H9 (cell line): ENCODE measurements at regions not wholly inside any gene's neighbourhood (a gene's known extent, or its start where the extent isn't known, plus 50 kb on each side); places are given as distances from the start of the nearest gene placed in this dataset.

Experiments
- DNase-seq: peaks from one replicate; pipeline ENCODE4 v3.0.0-alpha.2; 2017
- H2AFZ ChIP-seq: one replicate; pipeline ENCODE4 v1.6.1; 2013; ENCODE audit warnings: mild to moderate bottlenecking, low read length, control low read depth, moderate library complexity
- H2AK5ac ChIP-seq: 2 replicates; pipeline ENCODE4 v1.6.1; 2013; ENCODE audit warnings: low read length, control low read depth, mixed read lengths; ENCODE audit not compliant: insufficient read length
- H2BK120ac ChIP-seq: one replicate; pipeline ENCODE4 v1.6.1; 2013; ENCODE audit warnings: low read depth, mild to moderate bottlenecking, low read length, control low read depth, inconsistent platforms; ENCODE audit not compliant: poor library complexity, severe bottlenecking
- H2BK12ac ChIP-seq: 2 replicates; pipeline ENCODE4 v1.6.1; 2013; ENCODE audit warnings: low read length, control low read depth, mixed read lengths, low read depth; ENCODE audit not compliant: insufficient read length
- H2BK15ac ChIP-seq: 2 replicates; pipeline ENCODE4 v1.6.1; 2013; ENCODE audit warnings: low read depth, low read length, control low read depth
- H2BK20ac ChIP-seq: one replicate; pipeline ENCODE4 v1.6.1; 2013; ENCODE audit warnings: low read depth, mild to moderate bottlenecking, low read length, control low read depth, inconsistent platforms; ENCODE audit not compliant: poor library complexity, severe bottlenecking
- H2BK5ac ChIP-seq: 2 replicates; pipeline ENCODE4 v1.6.1; 2013; ENCODE audit warnings: low read length, control low read depth, mixed read lengths; ENCODE audit not compliant: insufficient read length
- H3K14ac ChIP-seq: 2 replicates; pipeline ENCODE4 v1.6.1; 2013; ENCODE audit warnings: low read length, control low read depth; ENCODE audit not compliant: insufficient read depth
- H3K18ac ChIP-seq: 2 replicates; pipeline ENCODE4 v1.6.1; 2013; ENCODE audit warnings: low read depth, mild to moderate bottlenecking, mixed read lengths, low read length, control low read depth; ENCODE audit not compliant: insufficient read length
- H3K23ac ChIP-seq: 2 replicates; pipeline ENCODE4 v1.6.1; 2013; ENCODE audit warnings: low read length, control low read depth, mixed read lengths, low read depth; ENCODE audit not compliant: insufficient read length
- H3K23me2 ChIP-seq: 2 replicates; pipeline ENCODE4 v1.6.1; 2013; ENCODE audit warnings: low read depth, mild to moderate bottlenecking, mixed read lengths, low read length, control low read depth; ENCODE audit not compliant: insufficient read length, poor library complexity, severe bottlenecking
- H3K27ac ChIP-seq: 2 replicates; pipeline ENCODE4 v1.5.1; 2013; ENCODE audit warnings: low read length, control low read depth, mixed read lengths, low read depth; ENCODE audit not compliant: insufficient read length
- H3K27me3 ChIP-seq: 2 replicates; pipeline ENCODE4 v1.6.1; 2013; ENCODE audit warnings: low read length, control low read depth, inconsistent platforms; ENCODE audit not compliant: insufficient read depth
- H3K4ac ChIP-seq: 2 replicates; pipeline ENCODE4 v1.6.1; 2013; ENCODE audit warnings: low read depth, mild to moderate bottlenecking, control low read depth, inconsistent platforms, low read length, moderate library complexity
- H3K4me1 ChIP-seq: 2 replicates; pipeline ENCODE4 v1.6.1; 2013; ENCODE audit warnings: low read length, control low read depth, inconsistent platforms; ENCODE audit not compliant: insufficient read depth
- H3K4me2 ChIP-seq: 2 replicates; pipeline ENCODE4 v1.6.1; 2013; ENCODE audit warnings: low read length, control low read depth, mixed read lengths; ENCODE audit not compliant: insufficient read length, insufficient read depth
- H3K56ac ChIP-seq: 2 replicates; pipeline ENCODE4 v1.6.1; 2013; ENCODE audit warnings: low read depth, mild to moderate bottlenecking, mixed read lengths, low read length, control low read depth; ENCODE audit not compliant: insufficient read length
- H3K79me1 ChIP-seq: 2 replicates; pipeline ENCODE4 v1.6.1; 2013; ENCODE audit warnings: low read depth, mild to moderate bottlenecking, moderate library complexity, low read length, control low read depth, inconsistent platforms; ENCODE audit not compliant: insufficient read depth, poor library complexity, severe bottlenecking
- H3K79me2 ChIP-seq: 2 replicates; pipeline ENCODE4 v1.6.1; 2013; ENCODE audit warnings: low read length, control low read depth, inconsistent platforms; ENCODE audit not compliant: insufficient read depth
- H3K9ac ChIP-seq: 2 replicates; pipeline ENCODE4 v1.6.1; 2013; ENCODE audit warnings: low read length, control low read depth, mixed read lengths; ENCODE audit not compliant: insufficient read length; ENCODE audit errors: extremely low read depth
- H3K9me3 ChIP-seq: one replicate; pipeline ENCODE4 v1.6.1; 2013; ENCODE audit warnings: low read depth, low read length, inconsistent platforms; ENCODE audit not compliant: control insufficient read depth
- H3T11ph ChIP-seq: one replicate; pipeline ENCODE4 v1.6.1; 2013; ENCODE audit warnings: mild to moderate bottlenecking, low read length, control low read depth, inconsistent platforms
- H4K20me1 ChIP-seq: one replicate; pipeline ENCODE4 v1.6.1; 2013; ENCODE audit not compliant: control insufficient read depth, insufficient read length, insufficient read depth
- H4K5ac ChIP-seq: 2 replicates; pipeline ENCODE4 v1.6.1; 2013; ENCODE audit warnings: low read depth, mild to moderate bottlenecking, mixed read lengths, low read length, control low read depth; ENCODE audit not compliant: insufficient read length
- H4K8ac ChIP-seq: replicated peaks from 2 replicates; pipeline ENCODE4 v1.6.1; 2013; ENCODE audit warnings: low read length, control low read depth, mixed read lengths, low read depth; ENCODE audit not compliant: insufficient read length
- H4K91ac ChIP-seq: 2 replicates; pipeline ENCODE4 v1.6.1; 2013; ENCODE audit warnings: low read depth, mild to moderate bottlenecking, moderate library complexity, mixed read lengths, low read length, control low read depth; ENCODE audit not compliant: insufficient read length
- H3K27ac Mint-ChIP-seq, 3 experiments: 2 replicates in 2 of 3; 3 replicates in 1 of 3; pipeline ENCODE4 v1.8.0; 2020 to 2021; ENCODE audit warnings: mixed read lengths in 3 of 3, mild to moderate bottlenecking in 1 of 3, moderate library complexity in 1 of 3
- H3K27me3 Mint-ChIP-seq: 2 replicates; pipeline ENCODE4 v1.8.0; 2021; ENCODE audit warnings: low read depth, mild to moderate bottlenecking, moderate library complexity, mixed read lengths
- H3K36me3 Mint-ChIP-seq, 3 experiments: 2 replicates in 2 of 3; 3 replicates in 1 of 3; pipeline ENCODE4 v1.8.0; 2020 to 2021; ENCODE audit warnings: low read depth in 3 of 3, mixed read lengths in 3 of 3; ENCODE audit not compliant: insufficient read depth in 1 of 3
- H3K4me1 Mint-ChIP-seq, 2 experiments: 2 replicates each; pipeline ENCODE4 v1.8.0; 2020; ENCODE audit warnings: mixed read lengths in 2 of 2
- H3K4me3 Mint-ChIP-seq, 2 experiments: 2 replicates in 1 of 2; 3 replicates in 1 of 2; pipeline ENCODE4 v1.8.0; 2020 to 2021; ENCODE audit warnings: mild to moderate bottlenecking in 2 of 2, mixed read lengths in 2 of 2, moderate library complexity in 1 of 2
- H3K9me3 Mint-ChIP-seq, 2 experiments: 2 replicates in 1 of 2; 3 replicates in 1 of 2; pipeline ENCODE4 v1.8.0; 2020; ENCODE audit warnings: mild to moderate bottlenecking in 2 of 2, mixed read lengths in 2 of 2, moderate library complexity in 1 of 2
- CTCF ChIP-seq: fragments of 200-600 bp; sonication (generic); conservative IDR thresholded peaks from 3 replicates; pipeline ENCODE4 v1.8.0; 2021; ENCODE audit warnings: antibody characterized with exemption, mild to moderate bottlenecking
- WGBS: extraction: QIAGEN DNeasy Blood & Tissue Kit; methylation state at CpG from one replicate; pipeline ENCODE4 v1.1.7; 2013; ENCODE audit warnings: missing lambda C conversion rate, low lambda C conversion rate, mixed read lengths; ENCODE audit not compliant: insufficient read length; ENCODE audit errors: extremely low coverage; 5-methylcytosine and 5-hydroxymethylcytosine counted together

GRCh38 chr12:13725049-13725448, 256.4 kb downstream of the GRIN2B start:
- Mint-ChIP-seq H3K9me3 (no peaks in the 10 kb centered on the region), H3K27me3 (peaks cover 64% of the 10 kb centered on the region), H3K27ac (no peak overlapping the region), H3K4me3 (no peak overlapping the region), H3K4me1 (peaks cover 34 to 48% of the 10 kb centered on the region in 2 experiments), H3K36me3 (no peaks in the 10 kb centered on the region)
- H3K79me2 ChIP-seq: no peaks in the 10 kb centered on the region
- no peak for TF ChIP-seq CTCF
- H2BK15ac ChIP-seq: no peak overlapping the region
- no peaks in the 10 kb centered on the region for H3K9me3 ChIP-seq
- H2BK12ac ChIP-seq: no peak overlapping the region
- no peaks in the 10 kb centered on the region for H4K20me1 ChIP-seq
- H3K27ac ChIP-seq: no peak overlapping the region
- H3T11ph ChIP-seq: no peak overlapping the region
- no peak overlapping the region for H3K23ac ChIP-seq
- H3K9ac ChIP-seq: no peak overlapping the region
- H3K79me1 ChIP-seq: no peaks in the 10 kb centered on the region
- no peak overlapping the region for H2AK5ac ChIP-seq
- peaks cover 5% of the 10 kb centered on the region for H3K4me1 ChIP-seq
- no peak overlapping the region for H2BK20ac ChIP-seq
- H2BK120ac ChIP-seq: no peak overlapping the region
- H3K56ac ChIP-seq: no peak overlapping the region
- H2AFZ ChIP-seq: no peak overlapping the region
- no peak overlapping the region for H3K4ac ChIP-seq
- H3K4me2 ChIP-seq: no peak overlapping the region
- no peaks in the 10 kb centered on the region for H3K23me2 ChIP-seq
- H2BK5ac ChIP-seq: no peak overlapping the region
- no CpG with 5 or more reads among the region's 1 CpG for WGBS
- no peak overlapping the region for H4K8ac ChIP-seq
- no peak for DNase-seq
- no peak overlapping the region for H4K91ac ChIP-seq
- peaks cover 9% of the 10 kb centered on the region; the same call in 1 of the 2 replicates for H3K27me3 ChIP-seq
- H3K14ac ChIP-seq: no peak overlapping the region
- H4K5ac ChIP-seq: no peak overlapping the region
- no peak overlapping the region for H3K18ac ChIP-seq
